Upper lobe of right lung (tissue), 1 donor: ENCODE measurements at regions not wholly inside any gene's neighbourhood (a gene's known extent, or its start where the extent isn't known, plus 50 kb on each side); places are given as distances from the start of the nearest gene placed in this dataset.
"Not testable (repeated sequence)": the region's sequence is repeated elsewhere in the genome, so short reads cannot be mapped to it uniquely, and the experiment has no call there.

ENCODE experiments used
- ATAC-seq: fragments of 200-7000 bp; cut with Tn5 transposase; one replicate; pipeline ENCODE4 v1.9.1; 2020; ENCODE audit warnings: mild to moderate bottlenecking, moderate library complexity
- DNase-seq: peaks from one replicate; pipeline ENCODE4 v3.0.0-alpha.2; 2020
- H3K27ac ChIP-seq: fragments of 200-600 bp; one replicate; pipeline ENCODE4 v1.8.0; 2022
- H3K27me3 ChIP-seq: fragments of 200-600 bp; one replicate; pipeline ENCODE4 v1.8.0; 2022; ENCODE audit warnings: mild to moderate bottlenecking
- H3K36me3 ChIP-seq: fragments of 200-600 bp; one replicate; pipeline ENCODE4 v1.8.0; 2022
- H3K4me1 ChIP-seq: fragments of 200-600 bp; one replicate; pipeline ENCODE4 v1.8.0; 2022
- H3K4me3 ChIP-seq: fragments of 200-600 bp; one replicate; pipeline ENCODE4 v1.8.0; 2022; ENCODE audit warnings: mild to moderate bottlenecking
- H3K9me3 ChIP-seq: fragments of 200-600 bp; one replicate; pipeline ENCODE4 v1.8.0; 2022
- intact Hi-C: fragments of 100-400 bp; cut with DNase I; formaldehyde crosslinking; loops from one replicate; pipeline ENCODE4 v1.11.0; 2022
- donor health status: DM: no; HTN: yes; CAD: no; lungs with severe emphysema.

DNA sequence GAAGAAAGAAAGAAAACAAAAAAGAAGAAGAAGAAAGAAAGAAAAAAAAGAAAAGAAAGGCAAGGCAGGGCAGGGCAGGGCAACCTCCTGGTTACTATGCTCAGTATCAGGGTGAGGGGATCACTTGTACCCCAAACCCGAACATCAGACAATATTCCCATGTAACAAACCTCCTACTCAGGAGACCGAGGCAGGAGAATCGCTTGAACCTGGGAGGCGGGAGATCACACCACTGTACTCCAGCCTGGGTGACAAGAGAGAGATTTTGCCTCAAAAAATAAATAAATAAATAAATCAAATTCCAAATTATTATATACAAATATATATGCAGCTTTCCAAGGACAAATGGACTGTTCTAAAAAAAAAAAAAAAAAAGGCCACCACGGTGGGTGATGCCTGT lies 138.8 kb upstream of the TPTE start:
- H3K4me1 ChIP-seq, H3K4me3 ChIP-seq, intact Hi-C loops, H3K36me3 ChIP-seq, H3K27me3 ChIP-seq, H3K27ac ChIP-seq, DNase-seq: not testable (repeated sequence)
- peak; percentile 5 for ATAC-seq
- H3K9me3 ChIP-seq = peaks cover 21% of the 10 kb centered on the region

DNA sequence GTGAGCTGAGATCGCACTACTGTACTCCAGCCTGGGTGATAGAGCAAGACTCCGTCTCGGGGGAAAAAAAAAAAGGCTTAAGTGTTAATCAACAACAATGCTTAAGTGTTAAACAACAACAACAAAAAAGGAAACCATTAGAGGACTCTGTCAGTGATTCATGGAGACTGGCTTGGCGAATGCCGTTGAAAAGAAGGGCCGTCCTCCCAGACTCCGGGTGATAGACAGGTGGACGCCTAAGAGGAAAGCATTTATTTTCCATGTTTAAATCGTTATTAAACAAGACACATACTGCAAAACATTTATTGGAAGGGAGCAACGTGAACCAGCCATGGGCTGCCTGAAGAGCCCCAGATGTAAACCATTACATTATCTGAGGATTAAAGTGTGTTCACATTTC lies 137.8 kb upstream of the TPTE start:
- H3K4me1 ChIP-seq, intact Hi-C loops, H3K4me3 ChIP-seq, ATAC-seq, H3K27ac ChIP-seq, H3K36me3 ChIP-seq, H3K27me3 ChIP-seq: not testable (repeated sequence)
- peaks cover 16% of the 10 kb centered on the region for H3K9me3 ChIP-seq
- peak; percentile 64 for DNase-seq

DNA sequence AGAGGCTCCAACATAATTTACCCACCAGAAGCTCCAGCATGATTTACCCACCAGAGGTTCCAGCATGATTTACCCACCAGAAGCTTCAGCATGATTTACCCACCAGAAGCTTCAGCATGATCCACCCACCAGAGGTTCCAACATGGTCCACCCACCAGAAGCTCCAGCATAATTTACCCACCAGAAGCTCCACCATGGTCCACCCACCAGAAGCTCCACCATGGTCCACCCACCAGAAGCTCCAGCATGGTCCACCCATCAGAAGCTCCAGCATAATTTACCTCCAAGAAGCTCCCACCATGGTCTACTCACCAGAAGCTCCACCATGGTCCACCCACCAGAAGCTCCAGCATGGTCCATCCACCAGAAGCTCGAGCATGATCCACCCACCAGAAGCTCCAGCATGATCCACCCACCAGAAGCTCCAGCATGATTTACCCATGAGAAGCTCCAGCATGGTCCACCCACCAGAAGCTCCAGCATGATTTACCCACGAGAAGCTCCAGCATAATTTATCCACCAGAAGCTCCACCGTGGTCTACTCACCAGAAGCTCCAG lies 137.0 kb upstream of the TPTE start:
- H3K27me3 ChIP-seq, H3K4me1 ChIP-seq, ATAC-seq, H3K27ac ChIP-seq, H3K36me3 ChIP-seq, intact Hi-C loops, H3K4me3 ChIP-seq: not testable (repeated sequence)
- peaks cover 13% of the 10 kb centered on the region for H3K9me3 ChIP-seq
- peak; percentile 61 for DNase-seq

DNA sequence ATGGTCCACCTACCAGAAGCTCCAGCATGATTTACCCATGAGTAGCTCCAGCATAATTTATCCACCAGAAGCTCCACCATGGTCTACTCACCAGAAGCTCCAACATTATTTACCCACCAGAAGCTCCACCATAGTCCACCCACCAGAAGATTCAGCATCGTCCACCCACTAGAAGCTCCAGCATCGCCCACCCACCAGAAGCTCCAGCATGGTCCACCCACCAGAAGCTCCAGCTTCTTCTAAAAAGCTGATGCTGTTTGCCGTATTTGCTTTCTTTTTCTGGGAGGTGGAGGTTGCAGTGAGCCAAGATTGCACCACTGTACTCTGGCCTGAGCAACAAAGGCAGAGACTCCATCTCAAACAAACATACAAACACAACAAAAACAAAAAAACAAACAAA lies 136.2 kb upstream of the TPTE start:
- H3K36me3 ChIP-seq, H3K9me3 ChIP-seq, H3K27ac ChIP-seq, H3K4me1 ChIP-seq, intact Hi-C loops, H3K27me3 ChIP-seq, H3K4me3 ChIP-seq, ATAC-seq: not testable (repeated sequence)
- peak; percentile 63 for DNase-seq

DNA sequence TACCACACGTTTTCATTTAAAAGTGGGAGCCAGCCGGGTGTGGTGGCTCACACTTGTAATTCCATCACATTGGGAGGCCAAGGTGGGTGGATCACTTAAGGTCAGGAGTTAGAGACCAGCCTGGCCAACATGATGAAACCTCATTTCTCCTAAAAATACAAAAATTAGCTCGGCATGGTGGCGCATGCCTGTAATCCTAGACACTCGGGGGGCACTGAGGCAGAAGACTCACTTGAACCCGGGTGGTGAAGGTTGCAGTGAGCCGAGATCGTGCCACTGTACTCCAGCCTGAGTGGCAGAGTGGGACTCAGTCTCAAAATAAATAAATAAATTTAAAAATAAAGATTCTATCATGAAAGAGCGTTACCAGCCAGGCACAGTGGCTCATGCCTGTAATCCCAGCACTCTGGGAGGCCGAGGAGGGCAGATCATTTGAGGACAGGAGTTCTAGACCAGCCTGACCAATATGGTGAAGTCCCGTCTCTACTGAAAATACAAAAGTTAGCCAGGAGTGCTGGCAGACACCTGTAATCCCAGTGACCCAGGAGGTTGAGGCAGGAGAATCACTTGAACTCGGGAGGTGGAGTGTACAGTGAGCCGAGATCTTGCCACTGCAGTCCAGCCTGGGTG lies 135.4 kb upstream of the TPTE start:
- H3K9me3 ChIP-seq, H3K27ac ChIP-seq, H3K4me1 ChIP-seq, H3K4me3 ChIP-seq, ATAC-seq, intact Hi-C loops, H3K27me3 ChIP-seq, H3K36me3 ChIP-seq: not testable (repeated sequence)
- DNase-seq = peak; percentile 64

DNA sequence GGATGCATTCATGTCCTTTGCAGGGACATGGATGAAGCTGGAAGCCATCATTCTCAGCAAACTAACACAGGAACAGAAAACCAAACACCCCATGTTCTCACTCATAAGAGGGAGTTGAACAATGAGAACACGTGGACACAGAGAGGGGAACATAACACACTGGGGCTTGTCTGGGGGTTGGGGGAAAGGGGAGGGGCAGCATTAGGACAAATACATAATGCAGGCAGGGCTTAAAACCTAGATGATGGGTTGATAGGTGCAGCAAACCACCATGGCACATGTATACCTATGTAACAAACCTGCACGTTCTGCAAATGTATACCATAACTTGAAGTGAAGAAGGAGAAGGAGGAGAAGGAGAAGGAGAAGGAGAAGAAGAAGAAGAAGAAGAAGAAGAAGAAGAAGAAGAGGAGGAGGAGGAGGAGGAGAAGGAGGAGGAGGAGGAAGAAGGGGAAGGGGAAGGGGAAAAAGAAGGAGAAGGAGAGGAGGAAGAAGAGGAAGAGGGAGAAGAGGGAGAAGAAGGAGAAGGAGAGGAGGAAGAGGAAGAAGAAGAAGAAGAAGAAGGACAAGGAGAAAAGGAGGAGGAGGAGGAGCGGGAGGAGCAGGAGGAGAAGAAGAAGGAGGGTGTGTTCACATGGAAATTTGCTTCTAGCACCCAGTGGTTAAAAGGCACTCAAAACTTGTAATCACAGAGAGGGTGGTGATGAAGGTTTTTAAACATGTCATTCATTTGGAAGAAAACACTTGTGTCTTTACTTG lies 133.5 kb upstream of the TPTE start:
- H3K27ac ChIP-seq, intact Hi-C loops, H3K27me3 ChIP-seq, H3K4me3 ChIP-seq, H3K36me3 ChIP-seq, DNase-seq, ATAC-seq, H3K9me3 ChIP-seq, H3K4me1 ChIP-seq: not testable (repeated sequence)

DNA sequence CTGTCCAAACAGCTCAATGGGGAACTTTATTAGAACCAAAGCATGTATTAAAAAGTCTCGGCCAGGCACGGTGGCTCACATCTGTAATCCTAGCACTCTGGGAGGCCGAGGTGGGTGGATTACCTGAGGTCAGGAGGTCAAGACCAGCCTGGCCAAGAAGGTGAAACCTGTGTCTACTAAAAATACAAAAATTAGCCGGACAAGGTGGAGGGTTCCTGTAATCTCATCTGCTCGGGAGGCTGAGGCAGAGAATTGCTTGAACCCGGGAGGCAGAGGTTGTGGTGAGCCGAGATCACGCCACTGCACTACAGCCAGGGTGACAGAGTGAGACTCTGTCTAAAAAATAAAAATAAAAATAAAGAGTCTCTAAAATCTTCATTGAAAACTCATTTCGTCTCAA lies 132.8 kb upstream of the TPTE start:
- intact Hi-C loops, H3K4me3 ChIP-seq, H3K27ac ChIP-seq, H3K36me3 ChIP-seq, H3K27me3 ChIP-seq, H3K4me1 ChIP-seq, ATAC-seq, H3K9me3 ChIP-seq: not testable (repeated sequence)
- DNase-seq = peak; percentile 57

DNA sequence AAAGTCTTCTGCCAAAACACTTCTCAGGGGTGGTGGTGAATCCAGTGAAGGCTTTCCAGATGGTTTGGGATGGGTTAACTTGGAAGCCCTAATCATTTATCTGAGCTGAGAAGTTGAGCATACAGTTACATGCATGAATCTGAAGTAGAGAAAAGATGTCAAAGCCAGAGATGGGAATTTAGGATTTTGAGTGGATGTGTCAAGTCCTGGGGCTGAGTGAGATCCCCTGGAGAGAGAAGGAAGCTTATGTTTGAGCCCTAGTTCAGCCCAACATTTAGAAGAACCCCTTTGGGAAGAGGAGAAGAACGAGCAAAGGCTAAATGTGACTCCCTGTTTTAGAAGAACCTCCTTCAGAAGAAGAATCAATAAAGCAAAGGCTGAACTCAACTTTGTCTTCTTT lies 129.1 kb upstream of the TPTE start:
- H3K27ac ChIP-seq, H3K27me3 ChIP-seq, DNase-seq, ATAC-seq, H3K4me3 ChIP-seq, H3K4me1 ChIP-seq, H3K36me3 ChIP-seq, H3K9me3 ChIP-seq, intact Hi-C loops: not testable (repeated sequence)

DNA sequence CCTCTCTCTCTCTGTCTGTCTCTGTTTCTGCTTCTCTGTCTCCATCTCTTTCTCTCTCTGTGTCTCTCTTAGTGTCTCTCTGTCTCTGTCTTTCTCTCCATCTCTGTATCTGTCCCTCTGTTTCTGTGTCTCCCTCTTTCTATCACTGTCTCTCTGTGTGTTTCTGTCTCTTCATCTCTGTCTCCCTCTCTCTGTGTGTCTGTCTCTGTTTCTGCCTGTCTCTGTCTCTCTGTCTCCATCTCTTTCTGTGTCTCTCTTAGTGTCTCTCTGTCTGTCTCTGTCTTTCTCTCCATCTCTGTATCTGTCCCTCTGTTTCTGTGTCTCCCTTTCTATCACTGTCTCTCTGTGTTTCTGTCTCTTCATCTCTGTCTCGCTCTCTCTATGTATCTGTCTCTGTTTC lies 125.4 kb upstream of the TPTE start:
- H3K36me3 ChIP-seq, DNase-seq, H3K27me3 ChIP-seq, H3K4me3 ChIP-seq, ATAC-seq, H3K9me3 ChIP-seq, H3K4me1 ChIP-seq, H3K27ac ChIP-seq, intact Hi-C loops: not testable (repeated sequence)

DNA sequence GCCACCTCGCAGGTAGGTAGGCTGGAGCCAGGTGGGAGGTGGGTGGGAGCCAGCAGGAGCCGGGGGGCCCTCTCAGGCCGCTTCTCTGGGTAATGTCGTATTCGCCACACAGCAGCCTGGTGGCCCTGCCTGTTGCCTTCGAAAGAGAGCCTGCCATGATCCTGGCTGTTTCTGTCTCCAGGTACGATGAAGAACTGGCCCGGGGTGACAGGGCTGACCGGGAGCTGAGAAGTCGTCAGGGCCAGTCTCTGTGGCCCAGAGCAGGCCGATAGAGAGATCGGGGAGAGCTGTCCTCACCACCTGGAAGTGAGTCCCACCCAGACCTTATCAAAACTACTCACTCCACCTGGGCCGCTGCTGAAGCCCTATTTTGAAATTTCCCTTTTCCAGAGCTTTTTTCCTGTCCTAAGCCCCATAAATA lies 123.9 kb upstream of the TPTE start:
- H3K36me3 ChIP-seq, H3K27me3 ChIP-seq, intact Hi-C loops, H3K9me3 ChIP-seq, H3K4me3 ChIP-seq, H3K4me1 ChIP-seq, H3K27ac ChIP-seq: not testable (repeated sequence)
- peak; percentile 68 for DNase-seq
- ATAC-seq = peak; percentile 19

DNA sequence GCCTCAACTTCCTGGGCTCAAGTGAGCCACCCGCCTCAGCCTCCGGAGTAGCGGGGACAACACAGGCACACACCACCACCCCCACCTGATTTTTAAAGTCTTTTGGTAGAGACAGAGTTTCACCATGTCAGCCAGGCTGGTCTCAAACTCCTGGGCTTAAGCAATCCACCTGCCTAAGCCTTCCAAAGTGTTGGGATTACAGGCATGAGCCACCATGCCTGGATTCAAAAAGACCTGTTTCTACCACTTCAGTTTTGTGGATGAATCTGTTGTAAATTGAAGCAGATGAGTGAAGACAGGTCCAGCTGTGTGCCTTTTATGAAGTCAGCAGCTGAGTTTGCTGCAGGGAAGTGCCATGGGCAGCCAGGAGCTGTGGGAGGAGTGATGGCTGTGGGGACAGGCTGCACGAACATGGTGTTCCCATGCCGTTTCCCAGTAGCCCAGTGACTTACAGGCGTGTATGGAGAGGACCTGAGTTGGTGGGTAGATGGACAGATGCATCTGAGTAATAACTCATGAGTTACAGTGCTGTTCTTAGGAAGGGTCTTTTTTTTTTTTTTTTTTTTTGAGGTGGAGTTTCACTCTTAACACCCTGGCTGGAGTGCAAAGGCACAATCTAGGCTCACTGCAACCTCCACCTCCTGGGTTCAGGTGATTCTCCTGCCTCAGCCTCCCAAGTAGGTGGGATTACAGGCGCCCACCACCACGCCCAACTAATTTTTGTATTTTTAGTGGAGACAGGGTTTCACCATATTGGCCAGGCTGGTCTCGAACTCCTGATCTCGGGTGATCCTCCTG lies 122.5 kb upstream of the TPTE start:
- H3K4me3 ChIP-seq, H3K27ac ChIP-seq, H3K4me1 ChIP-seq, H3K27me3 ChIP-seq, DNase-seq, intact Hi-C loops, H3K9me3 ChIP-seq, ATAC-seq, H3K36me3 ChIP-seq: not testable (repeated sequence)

DNA sequence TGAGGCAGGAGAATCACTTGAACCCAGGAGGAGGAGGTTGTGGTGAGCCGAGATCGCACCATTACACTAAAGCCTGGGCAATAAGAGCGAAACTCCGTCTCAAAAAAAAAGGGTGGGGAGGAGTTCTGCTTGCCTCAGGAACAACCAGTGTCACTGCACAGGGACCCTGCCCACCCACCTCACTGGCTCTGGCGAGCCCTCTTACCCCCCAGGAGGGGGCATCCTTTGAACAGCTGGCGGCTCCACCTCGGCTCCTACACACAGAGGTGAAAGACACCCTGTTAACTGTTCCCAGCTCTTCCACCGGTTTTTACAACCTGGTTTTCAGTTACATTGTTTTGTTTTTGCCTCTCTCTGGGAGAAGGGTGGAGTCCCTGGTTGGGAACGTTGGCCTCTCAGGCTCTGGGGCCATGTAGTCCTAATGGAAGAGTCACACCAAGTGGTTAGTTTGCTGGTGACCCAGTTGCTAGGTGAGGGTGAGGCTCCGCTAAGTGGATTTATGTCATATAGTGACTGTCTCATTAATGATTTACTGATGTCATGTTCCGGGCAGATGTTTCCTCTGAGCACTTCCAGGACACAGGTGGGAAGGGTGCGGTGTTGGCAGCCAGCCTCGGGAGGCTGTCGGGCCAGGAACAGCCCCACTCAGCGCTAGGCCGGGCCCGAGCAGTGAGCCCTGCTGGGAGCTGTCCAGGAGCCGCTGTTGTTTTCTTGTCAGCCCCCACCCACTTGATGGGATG lies 120.6 kb upstream of the TPTE start:
- ATAC-seq (peak; percentile 18), DNase-seq (peak; percentile 76)
- intact Hi-C loops, H3K9me3 ChIP-seq, H3K27ac ChIP-seq, H3K4me3 ChIP-seq, H3K27me3 ChIP-seq, H3K4me1 ChIP-seq, H3K36me3 ChIP-seq: not testable (repeated sequence)

DNA sequence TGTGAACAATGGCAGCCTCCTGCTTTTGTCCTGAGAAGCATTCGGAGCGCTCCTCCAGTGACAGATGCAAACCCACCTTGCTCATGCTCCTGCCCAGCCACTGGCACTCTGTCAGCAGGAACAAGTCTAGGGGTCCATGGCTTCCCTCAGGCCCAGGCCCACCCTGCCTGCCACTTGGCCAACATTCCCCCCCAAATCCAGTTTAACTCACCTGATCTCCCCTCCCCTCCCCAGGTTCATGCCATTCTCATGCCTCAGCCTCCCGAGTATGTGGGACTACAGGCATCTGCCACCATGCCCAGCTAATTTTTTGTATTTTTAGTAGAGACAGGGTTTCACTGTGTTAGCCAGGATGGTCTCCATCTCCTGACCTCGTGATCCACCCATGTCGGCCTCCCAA lies 118.9 kb upstream of the TPTE start:
- ATAC-seq = peak; percentile 2
- H3K4me1 ChIP-seq, H3K27me3 ChIP-seq, intact Hi-C loops, H3K4me3 ChIP-seq, H3K27ac ChIP-seq, H3K9me3 ChIP-seq, H3K36me3 ChIP-seq: not testable (repeated sequence)
- DNase-seq = peak; percentile 65
